ENCODE measurements at regions not wholly inside any gene's neighbourhood (a gene's known extent, or its start where the extent isn't known, plus 50 kb on each side); places are given as distances from the start of the nearest gene placed in this dataset.

- BruUV-seq (replicated peaks): no TSS peak
- no peaks in the 10 kb centered on the region for H3K79me2 ChIP-seq (ENCODE audit: insufficient read depth, low read depth, low read length)
Observed at GRCh38 chr19:31586282-31586681, 237.0 kb upstream of the TSHZ3 start.

DNA sequence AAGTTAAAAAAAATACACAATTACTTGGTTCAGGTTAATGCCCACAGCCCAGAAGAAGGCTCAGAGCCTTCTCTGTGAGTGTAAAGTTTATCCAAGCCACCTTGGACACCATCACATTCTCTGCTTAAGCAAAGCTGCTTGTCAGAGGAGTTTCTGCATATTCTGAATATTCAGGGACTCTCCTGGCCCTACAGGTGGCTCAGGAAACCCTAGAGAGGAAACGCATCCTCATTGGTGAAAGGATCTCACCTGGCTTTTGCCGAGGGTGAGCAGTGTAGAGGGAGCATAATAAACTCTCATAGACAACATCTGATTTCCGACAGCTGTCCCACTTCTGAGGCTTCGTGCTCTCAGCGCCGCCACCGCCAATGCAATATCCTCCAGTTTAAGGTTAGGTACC is 239.9 kb upstream of the TSHZ3 start:
- POLR2A ChIA-PET: no interaction called here

More at GRCh38 chr19:31586282-31586681, 237.0 kb upstream of the TSHZ3 start:
- Histone ChIP-seq H2AFZ (ENCODE audit: low read length) (no peak overlapping the region), H3K4me3 (ENCODE audit: low read depth, low read length, poor library complexity, severe bottlenecking) (no peak overlapping the region), H3K36me3 (ENCODE audit: insufficient read depth, low read length) (no peaks in the 10 kb centered on the region), H3K9me3 (ENCODE audit: low read length) (no peaks in the 10 kb centered on the region), H3K9me2 (ENCODE audit: insufficient read depth, low read length) (no peaks in the 10 kb centered on the region), H3K4me1 (ENCODE audit: insufficient read depth, low read length, poor library complexity, severe bottlenecking) (no peaks in the 10 kb centered on the region), H3K4me2 (ENCODE audit: low read length) (no peak overlapping the region), H4K20me1 (ENCODE audit: insufficient read depth, low read length) (no peaks in the 10 kb centered on the region; the same call in 1 of the 2 replicates), H3K27ac (ENCODE audit: low read depth, low read length, poor library complexity, severe bottlenecking) (no peak overlapping the region)
- intact Hi-C loops (cut with micrococcal nuclease; ENCODE audit: unreplicated experiment): no loop called here
- CTCF ChIA-PET (ENCODE audit: unreplicated experiment): no interaction called here
- no peak for DNase-seq (ENCODE audit: low spot score)
- TF ChIP-seq, protein P1, sequence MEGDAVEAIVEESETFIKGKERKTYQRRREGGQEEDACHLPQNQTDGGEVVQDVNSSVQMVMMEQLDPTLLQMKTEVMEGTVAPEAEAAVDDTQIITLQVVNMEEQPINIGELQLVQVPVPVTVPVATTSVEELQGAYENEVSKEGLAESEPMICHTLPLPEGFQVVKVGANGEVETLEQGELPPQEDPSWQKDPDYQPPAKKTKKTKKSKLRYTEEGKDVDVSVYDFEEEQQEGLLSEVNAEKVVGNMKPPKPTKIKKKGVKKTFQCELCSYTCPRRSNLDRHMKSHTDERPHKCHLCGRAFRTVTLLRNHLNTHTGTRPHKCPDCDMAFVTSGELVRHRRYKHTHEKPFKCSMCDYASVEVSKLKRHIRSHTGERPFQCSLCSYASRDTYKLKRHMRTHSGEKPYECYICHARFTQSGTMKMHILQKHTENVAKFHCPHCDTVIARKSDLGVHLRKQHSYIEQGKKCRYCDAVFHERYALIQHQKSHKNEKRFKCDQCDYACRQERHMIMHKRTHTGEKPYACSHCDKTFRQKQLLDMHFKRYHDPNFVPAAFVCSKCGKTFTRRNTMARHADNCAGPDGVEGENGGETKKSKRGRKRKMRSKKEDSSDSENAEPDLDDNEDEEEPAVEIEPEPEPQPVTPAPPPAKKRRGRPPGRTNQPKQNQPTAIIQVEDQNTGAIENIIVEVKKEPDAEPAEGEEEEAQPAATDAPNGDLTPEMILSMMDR (conservative IDR thresholded peaks at IDR 0.05; ENCODE audit: low read length): no peak
- TF ChIP-seq EZH2phosphoT487 (IDR thresholded peaks at IDR 0.05; ENCODE audit: borderline replicate concordance, low read depth, low read length): no peak
- POLR2A ChIA-PET: no interaction called here

DNA sequence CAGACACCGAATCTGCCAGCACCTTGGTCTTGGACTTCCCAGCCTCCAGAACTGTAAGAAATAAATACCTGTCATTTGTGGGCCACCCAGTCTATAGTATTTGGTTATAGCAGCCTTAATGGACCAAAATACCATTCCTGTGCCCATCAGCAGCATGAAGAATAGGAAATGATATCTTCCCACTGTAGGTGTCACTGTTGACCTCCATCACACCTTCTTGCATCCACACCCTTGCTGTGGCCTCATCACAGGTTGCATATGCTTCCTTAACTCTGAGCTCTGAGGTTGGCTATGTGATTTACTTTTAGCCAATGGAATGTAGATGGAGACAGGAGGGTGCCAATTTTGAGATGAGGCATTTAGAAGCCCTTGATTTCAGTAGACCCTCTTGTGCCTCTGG is 242.0 kb upstream of the TSHZ3 start:
- DNase-seq (ENCODE audit: low spot score): no peak
- Histone ChIP-seq H4K20me1 (ENCODE audit: insufficient read depth, low read length) (no peaks in the 10 kb centered on the region), H3K27ac (ENCODE audit: low read depth, low read length, poor library complexity, severe bottlenecking) (no peak overlapping the region), H3K9me2 (ENCODE audit: insufficient read depth, low read length) (no peaks in the 10 kb centered on the region), H3K4me3 (ENCODE audit: low read depth, low read length, poor library complexity, severe bottlenecking) (no peak overlapping the region), H3K79me2 (ENCODE audit: insufficient read depth, low read depth, low read length) (no peaks in the 10 kb centered on the region), H3K36me3 (ENCODE audit: insufficient read depth, low read length) (no peaks in the 10 kb centered on the region), H3K4me1 (ENCODE audit: insufficient read depth, low read length, poor library complexity, severe bottlenecking) (no peaks in the 10 kb centered on the region), H2AFZ (ENCODE audit: low read length) (no peak overlapping the region), H3K9me3 (ENCODE audit: low read length) (no peaks in the 10 kb centered on the region), H3K4me2 (ENCODE audit: low read length) (no peak overlapping the region)
- BruUV-seq (replicated peaks): no TSS peak
- intact Hi-C loops (cut with micrococcal nuclease; ENCODE audit: unreplicated experiment): no loop called here
- TF ChIP-seq, protein P1 (conservative IDR thresholded peaks at IDR 0.05; ENCODE audit: low read length): no peak
- TF ChIP-seq EZH2phosphoT487 (IDR thresholded peaks at IDR 0.05; ENCODE audit: borderline replicate concordance, low read depth, low read length): no peak
- CTCF ChIA-PET (ENCODE audit: unreplicated experiment): no interaction called here
- POLR2A ChIA-PET: no interaction called here

More for the DNA sequence above, 239.9 kb upstream of the TSHZ3 start:
- Histone ChIP-seq H3K4me1 (ENCODE audit: insufficient read depth, low read length, poor library complexity, severe bottlenecking) (no peaks in the 10 kb centered on the region), H3K79me2 (ENCODE audit: insufficient read depth, low read depth, low read length) (no peaks in the 10 kb centered on the region), H3K9me2 (ENCODE audit: insufficient read depth, low read length) (no peaks in the 10 kb centered on the region), H3K4me2 (ENCODE audit: low read length) (no peak overlapping the region), H3K27ac (ENCODE audit: low read depth, low read length, poor library complexity, severe bottlenecking) (no peak overlapping the region), H3K9me3 (ENCODE audit: low read length) (no peaks in the 10 kb centered on the region), H3K36me3 (ENCODE audit: insufficient read depth, low read length) (no peaks in the 10 kb centered on the region), H3K4me3 (ENCODE audit: low read depth, low read length, poor library complexity, severe bottlenecking) (no peak overlapping the region), H4K20me1 (ENCODE audit: insufficient read depth, low read length) (no peaks in the 10 kb centered on the region), H2AFZ (ENCODE audit: low read length) (no peak overlapping the region)
- intact Hi-C loops (cut with micrococcal nuclease; ENCODE audit: unreplicated experiment): no loop called here
- BruUV-seq (replicated peaks): no TSS peak
- CTCF ChIA-PET (ENCODE audit: unreplicated experiment): no interaction called here
- no peak for DNase-seq (ENCODE audit: low spot score)
- TF ChIP-seq, protein P1 (conservative IDR thresholded peaks at IDR 0.05; ENCODE audit: low read length): no peak
- no peak for TF ChIP-seq EZH2phosphoT487 (IDR thresholded peaks at IDR 0.05; ENCODE audit: borderline replicate concordance, low read depth, low read length)
